ENCODE measurements at regions not wholly inside any gene's neighbourhood (a gene's known extent, or its start where the extent isn't known, plus 50 kb on each side); places are given as distances from the start of the nearest gene placed in this dataset.

- Histone ChIP-seq H3K4me1 (no peaks in the 10 kb centered on the region), H3K36me3 (no peaks in the 10 kb centered on the region), H3K27ac (no peak overlapping the region), H3K9me3 (replicated peaks) (no peaks in the 10 kb centered on the region), H3K4me3 (no peak overlapping the region), H3K27me3 (no peaks in the 10 kb centered on the region)
- DNase-seq: no peak
These were observed 220.9 kb upstream of the PKDCC start for GRCh38 chr2:41826921-41827320.

- Histone ChIP-seq H3K9me3 (replicated peaks) (no peaks in the 10 kb centered on the region), H3K27me3 (no peaks in the 10 kb centered on the region), H3K4me3 (no peak overlapping the region), H3K27ac (no peak overlapping the region), H3K36me3 (no peaks in the 10 kb centered on the region), H3K4me1 (no peaks in the 10 kb centered on the region)
- DNase-seq: no peak
These were observed 220.4 kb upstream of the PKDCC start for GRCh38 chr2:41827354-41827971.

- H3K4me3 ChIP-seq: no peak overlapping the region
- no peaks in the 10 kb centered on the region for H3K4me1 ChIP-seq
- no peak overlapping the region for H3K27ac ChIP-seq
- no peaks in the 10 kb centered on the region for H3K9me3 ChIP-seq (replicated peaks)
- no peak for DNase-seq
- H3K27me3 ChIP-seq: no peaks in the 10 kb centered on the region
- H3K36me3 ChIP-seq: no peaks in the 10 kb centered on the region
These were observed 219.7 kb upstream of the PKDCC start for GRCh38 chr2:41828052-41828643.

- Histone ChIP-seq H3K27me3 (no peaks in the 10 kb centered on the region), H3K4me1 (no peaks in the 10 kb centered on the region), H3K27ac (no peak overlapping the region), H3K4me3 (no peak overlapping the region), H3K36me3 (no peaks in the 10 kb centered on the region), H3K9me3 (replicated peaks) (no peaks in the 10 kb centered on the region)
- DNase-seq: no peak
These were observed 218.8 kb upstream of the PKDCC start for GRCh38 chr2:41829052-41829451.

- no peaks in the 10 kb centered on the region for H3K9me3 ChIP-seq (replicated peaks)
- H3K27ac ChIP-seq: no peak overlapping the region
- no peak for DNase-seq
- H3K27me3 ChIP-seq: no peaks in the 10 kb centered on the region
- H3K4me1 ChIP-seq: no peaks in the 10 kb centered on the region
- H3K4me3 ChIP-seq: no peak overlapping the region
- no peaks in the 10 kb centered on the region for H3K36me3 ChIP-seq
These were observed 217.2 kb upstream of the PKDCC start for GRCh38 chr2:41830600-41830999.

- Histone ChIP-seq H3K9me3 (replicated peaks) (no peaks in the 10 kb centered on the region), H3K27me3 (no peaks in the 10 kb centered on the region), H3K4me1 (no peaks in the 10 kb centered on the region), H3K4me3 (no peak overlapping the region), H3K27ac (no peak overlapping the region), H3K36me3 (no peaks in the 10 kb centered on the region)
- no peak for DNase-seq
These were observed 215.6 kb upstream of the PKDCC start for GRCh38 chr2:41832218-41832617.

GRCh38 chr2:41835401-41835800 is 212.4 kb upstream of the PKDCC start:
- no peaks in the 10 kb centered on the region for H3K36me3 ChIP-seq
- no peaks in the 10 kb centered on the region for H3K27me3 ChIP-seq
- no peak overlapping the region for H3K27ac ChIP-seq
- no peaks in the 10 kb centered on the region for H3K9me3 ChIP-seq (replicated peaks)
- H3K4me3 ChIP-seq: no peak overlapping the region
- H3K4me1 ChIP-seq: no peaks in the 10 kb centered on the region
- DNase-seq: no peak

- Histone ChIP-seq H3K27me3 (no peaks in the 10 kb centered on the region), H3K36me3 (no peaks in the 10 kb centered on the region), H3K4me1 (peaks cover 5% of the 10 kb centered on the region), H3K4me3 (no peak overlapping the region), H3K9me3 (replicated peaks) (no peaks in the 10 kb centered on the region), H3K27ac (no peak overlapping the region)
- DNase-seq: peak; percentile 62 to 84
These were observed 210.9 kb upstream of the PKDCC start for GRCh38 chr2:41836948-41837347.

- H3K9me3 ChIP-seq (replicated peaks): no peaks in the 10 kb centered on the region
- no peak overlapping the region for H3K27ac ChIP-seq
- H3K4me3 ChIP-seq: no peak overlapping the region
- H3K27me3 ChIP-seq: no peaks in the 10 kb centered on the region
- peaks cover 5% of the 10 kb centered on the region for H3K4me1 ChIP-seq
- DNase-seq: no peak
- H3K36me3 ChIP-seq: no peaks in the 10 kb centered on the region
These were observed 210.2 kb upstream of the PKDCC start for GRCh38 chr2:41837610-41838009.

GRCh38 chr2:41840702-41841551 is 206.9 kb upstream of the PKDCC start:
- no peaks in the 10 kb centered on the region for H3K36me3 ChIP-seq
- H3K27me3 ChIP-seq: no peaks in the 10 kb centered on the region
- H3K9me3 ChIP-seq (replicated peaks): no peaks in the 10 kb centered on the region
- DNase-seq: peak; percentile 99 to 100
- peak overlapping the region; percentile 66 for H3K4me3 ChIP-seq
- peak overlapping the region; percentile 53 for H3K27ac ChIP-seq
- peaks cover 5% of the 10 kb centered on the region for H3K4me1 ChIP-seq

GRCh38 chr2:41846962-41847361 is 200.9 kb upstream of the PKDCC start:
- no peak overlapping the region for H3K27ac ChIP-seq
- H3K4me3 ChIP-seq: no peak overlapping the region
- H3K4me1 ChIP-seq: no peaks in the 10 kb centered on the region
- no peaks in the 10 kb centered on the region for H3K9me3 ChIP-seq (replicated peaks)
- DNase-seq: no peak
- H3K36me3 ChIP-seq: no peaks in the 10 kb centered on the region
- H3K27me3 ChIP-seq: no peaks in the 10 kb centered on the region

- Histone ChIP-seq H3K4me1 (no peaks in the 10 kb centered on the region), H3K9me3 (replicated peaks) (no peaks in the 10 kb centered on the region), H3K36me3 (no peaks in the 10 kb centered on the region), H3K27me3 (no peaks in the 10 kb centered on the region), H3K4me3 (no peak overlapping the region), H3K27ac (no peak overlapping the region)
- no peak for DNase-seq
These were observed 199.9 kb upstream of the PKDCC start for GRCh38 chr2:41847744-41848441.

GRCh38 chr2:41851554-41851953 is 196.3 kb upstream of the PKDCC start:
- DNase-seq: peak in 1 of 2 experiments; percentile 23
- H3K9me3 ChIP-seq (replicated peaks): no peaks in the 10 kb centered on the region
- peaks cover 8% of the 10 kb centered on the region for H3K4me1 ChIP-seq
- H3K27me3 ChIP-seq: no peaks in the 10 kb centered on the region
- H3K4me3 ChIP-seq: no peak overlapping the region
- H3K36me3 ChIP-seq: no peaks in the 10 kb centered on the region
- no peak overlapping the region for H3K27ac ChIP-seq

- Histone ChIP-seq H3K36me3 (no peaks in the 10 kb centered on the region), H3K27me3 (no peaks in the 10 kb centered on the region), H3K4me1 (peaks cover 8% of the 10 kb centered on the region), H3K27ac (no peak overlapping the region), H3K9me3 (replicated peaks) (no peaks in the 10 kb centered on the region), H3K4me3 (no peak overlapping the region)
- peak; percentile 76 to 92 for DNase-seq
These were observed 194.2 kb upstream of the PKDCC start for GRCh38 chr2:41853427-41854191.
